ENCODE measurements at regions not wholly inside any gene's neighbourhood (a gene's known extent, or its start where the extent isn't known, plus 50 kb on each side); places are given as distances from the start of the nearest gene placed in this dataset.

GRCh38 chr2:107063228-107063627 is 177.3 kb upstream of the ST6GAL2 start:
- CTCF ChIA-PET = no interaction called here
- no TSS peak for BruUV-seq (replicated peaks)
- Mint-ChIP-seq H3K27me3 (ENCODE audit: unreplicated experiment) (no peaks in the 10 kb centered on the region), H3K36me3 (ENCODE audit: insufficient read depth, unreplicated experiment) (no peaks in the 10 kb centered on the region), H3K4me1 (ENCODE audit: low read depth, unreplicated experiment) (no peaks in the 10 kb centered on the region), H3K4me3 (ENCODE audit: low read depth, unreplicated experiment) (no peak overlapping the region), H3K9me3 (ENCODE audit: low read depth, unreplicated experiment) (peaks cover 9% of the 10 kb centered on the region), H3K27ac (ENCODE audit: unreplicated experiment) (no peak overlapping the region)
- intact Hi-C loops (cut with micrococcal nuclease; ENCODE audit: unreplicated experiment) = no loop called here
- no peak for DNase-seq
- no peak for TF ChIP-seq CTCF (IDR thresholded peaks at IDR 0.05; ENCODE audit: unreplicated experiment)

- intact Hi-C loops (cut with micrococcal nuclease; ENCODE audit: unreplicated experiment) = no loop called here
- peaks cover 18% of the 10 kb centered on the region for H3K9me3 Mint-ChIP-seq (ENCODE audit: low read depth, unreplicated experiment)
- no peak overlapping the region for H3K27ac Mint-ChIP-seq (ENCODE audit: unreplicated experiment)
- no peak for DNase-seq
- H3K4me1 Mint-ChIP-seq (ENCODE audit: low read depth, unreplicated experiment) = no peaks in the 10 kb centered on the region
- BruUV-seq (replicated peaks) = no TSS peak
- CTCF ChIA-PET = no interaction called here
- no peaks in the 10 kb centered on the region for H3K27me3 Mint-ChIP-seq (ENCODE audit: unreplicated experiment)
- H3K4me3 Mint-ChIP-seq (ENCODE audit: low read depth, unreplicated experiment) = no peak overlapping the region
- TF ChIP-seq CTCF (IDR thresholded peaks at IDR 0.05; ENCODE audit: unreplicated experiment) = no peak
- no peaks in the 10 kb centered on the region for H3K36me3 Mint-ChIP-seq (ENCODE audit: insufficient read depth, unreplicated experiment)
Observed at GRCh38 chr2:107064750-107065149, 178.8 kb upstream of the ST6GAL2 start.

- TF ChIP-seq CTCF (IDR thresholded peaks at IDR 0.05; ENCODE audit: unreplicated experiment) = no peak
- Mint-ChIP-seq H3K27ac (ENCODE audit: unreplicated experiment) (no peak overlapping the region), H3K27me3 (ENCODE audit: unreplicated experiment) (no peaks in the 10 kb centered on the region), H3K4me3 (ENCODE audit: low read depth, unreplicated experiment) (no peak overlapping the region), H3K4me1 (ENCODE audit: low read depth, unreplicated experiment) (no peaks in the 10 kb centered on the region), H3K9me3 (ENCODE audit: low read depth, unreplicated experiment) (peaks cover 18% of the 10 kb centered on the region), H3K36me3 (ENCODE audit: insufficient read depth, unreplicated experiment) (no peaks in the 10 kb centered on the region)
- DNase-seq = no peak
- intact Hi-C loops (cut with micrococcal nuclease; ENCODE audit: unreplicated experiment) = no loop called here
- CTCF ChIA-PET = no interaction called here
- no TSS peak for BruUV-seq (replicated peaks)
Observed at GRCh38 chr2:107068069-107068916, 182.3 kb upstream of the ST6GAL2 start.

- no peak for DNase-seq
- intact Hi-C loops (cut with micrococcal nuclease; ENCODE audit: unreplicated experiment) = no loop called here
- Mint-ChIP-seq H3K4me1 (ENCODE audit: low read depth, unreplicated experiment) (no peaks in the 10 kb centered on the region), H3K27me3 (ENCODE audit: unreplicated experiment) (no peaks in the 10 kb centered on the region), H3K27ac (ENCODE audit: unreplicated experiment) (no peak overlapping the region), H3K9me3 (ENCODE audit: low read depth, unreplicated experiment) (peaks cover 21% of the 10 kb centered on the region), H3K4me3 (ENCODE audit: low read depth, unreplicated experiment) (no peak overlapping the region), H3K36me3 (ENCODE audit: insufficient read depth, unreplicated experiment) (no peaks in the 10 kb centered on the region)
- CTCF ChIA-PET = no interaction called here
- TF ChIP-seq CTCF (IDR thresholded peaks at IDR 0.05; ENCODE audit: unreplicated experiment) = no peak
- BruUV-seq (replicated peaks) = no TSS peak
Observed at GRCh38 chr2:107069890-107070289, 183.9 kb upstream of the ST6GAL2 start.
